ELR (cell line): ENCODE measurements at regions not wholly inside any gene's neighbourhood (a gene's known extent, or its start where the extent isn't known, plus 50 kb on each side); places are given as distances from the start of the nearest gene placed in this dataset.

ENCODE experiments used
- DNase-seq: peaks from one replicate; pipeline ENCODE4 v3.0.0-alpha.2; 2015; ENCODE audit warnings: low read depth

DNA sequence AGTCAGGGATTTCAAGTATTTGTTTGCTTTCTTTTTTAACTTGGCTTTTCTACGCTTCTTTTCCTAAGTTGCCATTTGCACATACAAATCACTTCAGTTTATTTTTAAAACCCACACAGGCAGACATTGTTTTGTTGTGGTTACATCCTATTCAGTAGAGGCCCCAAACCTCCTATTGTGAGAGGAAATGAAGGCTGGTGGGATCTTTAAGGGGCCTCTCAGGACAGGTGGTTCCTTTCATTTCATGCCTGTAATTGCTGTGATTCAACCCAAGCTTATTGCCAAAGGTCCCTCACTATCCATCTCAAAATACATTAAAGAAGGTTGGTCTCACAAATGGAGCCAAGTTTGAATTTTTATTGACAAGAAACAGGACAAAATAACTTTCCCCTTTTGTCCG is 257.1 kb downstream of the ADAMTS20 start:
- no peak for DNase-seq

DNA sequence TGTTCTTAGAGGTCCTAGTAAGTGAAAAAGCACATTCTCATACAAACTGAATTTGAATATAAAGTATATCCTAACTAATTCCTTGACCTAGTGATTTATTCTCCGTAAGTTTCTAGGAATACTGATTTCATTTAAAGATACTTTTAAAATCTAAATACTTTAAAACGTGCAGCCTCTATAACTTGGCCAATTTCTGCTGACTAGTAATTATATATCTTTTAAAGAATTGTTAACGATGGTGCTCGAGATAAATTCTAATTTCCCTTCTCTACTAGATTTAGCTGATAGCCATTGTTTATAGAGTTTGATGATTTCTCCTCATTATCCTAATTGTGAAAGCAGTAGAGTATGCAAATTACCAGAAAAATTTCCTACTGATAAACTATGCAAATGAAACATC is 257.9 kb downstream of the ADAMTS20 start:
- DNase-seq = no peak

DNA sequence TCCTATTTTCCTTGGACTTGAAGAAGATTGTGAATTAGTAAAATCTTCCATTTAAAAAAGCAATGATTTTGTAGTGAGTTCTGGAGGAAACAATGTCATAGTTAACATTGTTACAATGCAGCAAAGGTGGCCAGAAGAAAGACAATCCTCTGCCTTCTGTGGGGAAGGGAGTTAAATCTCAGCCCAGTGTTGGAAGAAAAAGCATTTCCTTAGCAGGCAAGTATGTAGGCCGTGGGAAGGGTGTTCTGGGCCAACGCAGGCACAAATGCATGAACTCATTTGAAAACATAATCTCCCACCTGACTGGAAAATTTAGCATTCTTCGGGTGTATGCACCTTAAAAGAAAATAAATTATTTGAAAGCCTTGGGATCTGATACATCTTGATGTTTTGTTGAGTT is 258.6 kb downstream of the ADAMTS20 start:
- no peak for DNase-seq

GRCh38 chr12:43292699-43293098 is 259.3 kb downstream of the ADAMTS20 start:
- DNase-seq = peak; percentile 63

- DNase-seq = peak; percentile 81
These were observed 260.5 kb downstream of the ADAMTS20 start for GRCh38 chr12:43291516-43291915.

DNA sequence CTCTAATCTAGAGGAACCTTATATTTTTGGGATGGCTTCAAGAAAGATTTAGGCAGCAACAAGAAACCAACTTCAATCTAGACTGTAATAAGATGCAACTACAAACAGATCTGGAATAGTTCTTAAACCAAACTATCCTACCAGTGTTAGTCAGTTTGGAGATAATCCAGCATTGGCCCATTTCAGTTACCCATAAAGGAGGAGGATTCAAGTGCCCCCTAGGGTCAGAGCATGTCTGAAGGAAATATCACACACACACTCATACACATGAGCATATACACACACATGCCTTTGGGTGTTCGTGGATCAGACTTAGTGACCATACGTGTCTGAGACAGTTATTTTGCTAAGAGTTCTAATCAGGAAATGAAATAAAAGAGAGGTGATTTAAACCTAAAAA is 261.2 kb downstream of the ADAMTS20 start:
- no peak for DNase-seq

- DNase-seq = no peak
These were observed 262.6 kb downstream of the ADAMTS20 start for GRCh38 chr12:43289426-43289801.

DNA sequence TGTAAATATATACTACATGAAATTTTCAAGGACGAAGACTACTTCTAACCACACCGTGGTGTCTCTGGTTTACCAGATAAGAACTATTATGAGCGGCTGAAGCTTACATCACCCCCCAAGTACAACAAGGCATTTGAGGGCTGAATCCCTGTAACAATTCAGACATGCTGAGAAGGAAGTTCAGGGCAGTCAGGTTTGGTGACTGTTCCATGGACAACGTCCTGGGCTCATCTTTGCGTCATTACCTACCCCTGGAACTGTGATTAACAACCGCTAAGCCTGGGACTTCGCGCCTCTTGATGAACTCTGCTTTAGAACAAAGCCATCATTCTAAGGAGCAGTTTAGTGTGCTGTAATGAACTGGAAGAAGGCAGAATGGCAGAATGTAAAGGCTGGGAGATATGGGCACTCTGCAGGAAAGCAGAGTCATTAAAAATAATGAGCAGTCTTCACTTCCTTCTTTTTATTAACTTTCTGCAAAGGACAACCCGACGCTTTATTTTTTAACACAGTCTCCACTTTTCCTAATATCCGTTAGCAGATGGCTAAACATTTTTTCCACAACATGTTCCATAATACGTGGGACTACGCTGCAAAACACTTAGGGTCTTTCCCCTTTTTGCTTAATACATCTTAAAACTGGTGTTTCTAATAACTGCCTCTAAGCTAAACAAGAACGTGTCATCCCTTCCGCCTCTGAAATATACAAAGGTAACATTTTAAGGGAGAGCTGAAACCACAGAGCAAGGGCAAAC is 263.2 kb downstream of the ADAMTS20 start:
- DNase-seq = no peak

- no peak for DNase-seq
These were observed 264.2 kb downstream of the ADAMTS20 start for GRCh38 chr12:43287706-43288383.

GRCh38 chr12:43286986-43287385 is 265.0 kb downstream of the ADAMTS20 start:
- DNase-seq = no peak

GRCh38 chr12:43285159-43285598 is 266.8 kb downstream of the ADAMTS20 start:
- peak; percentile 92 for DNase-seq

DNA sequence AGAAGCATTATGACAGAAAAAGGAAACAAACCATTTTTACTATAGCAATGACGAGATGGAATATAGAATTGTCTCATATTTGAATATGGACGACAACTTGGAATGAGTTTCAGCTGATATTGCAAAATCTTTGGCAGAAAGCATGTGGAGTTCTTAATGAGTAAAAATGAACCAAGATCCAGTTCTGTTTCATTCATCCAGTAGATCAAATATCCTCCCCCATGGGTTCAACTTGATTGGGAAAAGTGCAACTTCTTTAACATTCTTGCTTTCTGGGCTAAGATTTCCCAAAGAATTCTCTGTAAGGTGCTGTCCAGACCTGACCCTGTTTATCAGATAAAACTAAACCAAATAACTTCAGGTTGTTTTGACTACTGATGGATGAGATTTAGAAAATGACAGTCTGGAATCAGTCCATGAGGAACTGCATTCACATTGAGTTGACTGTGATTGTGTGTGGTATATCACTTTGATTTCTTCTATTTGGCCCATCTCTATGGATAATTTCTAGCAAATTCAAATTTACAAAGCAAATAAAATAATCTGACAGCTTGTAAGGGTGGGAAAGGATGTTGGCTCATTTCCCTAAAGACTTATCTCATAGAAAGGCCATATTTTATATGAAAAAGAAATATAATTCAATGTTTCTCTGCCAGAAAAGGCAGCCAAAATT is 267.4 kb downstream of the ADAMTS20 start:
- no peak for DNase-seq

- no peak for DNase-seq
These were observed 268.8 kb downstream of the ADAMTS20 start for GRCh38 chr12:43283206-43283605.

DNA sequence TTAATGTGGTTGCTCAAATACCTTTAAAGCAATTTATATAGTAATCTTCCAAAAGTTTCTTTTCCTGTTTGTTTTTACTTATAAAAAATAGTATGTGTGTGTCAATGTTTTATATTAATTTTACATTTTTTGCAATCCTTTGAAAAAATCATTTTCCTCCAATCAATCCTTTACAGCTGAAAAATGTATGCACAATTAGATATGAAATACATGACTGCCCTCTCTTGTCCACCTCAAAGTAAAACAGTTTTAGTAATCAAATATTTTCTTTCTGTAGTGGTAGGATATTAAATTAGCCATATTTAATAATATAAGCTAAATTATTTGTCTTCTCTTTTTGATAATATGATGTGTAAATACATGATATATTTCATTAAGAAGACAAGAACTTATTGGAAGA is 269.9 kb downstream of the ADAMTS20 start:
- peak; percentile 51 for DNase-seq

DNA sequence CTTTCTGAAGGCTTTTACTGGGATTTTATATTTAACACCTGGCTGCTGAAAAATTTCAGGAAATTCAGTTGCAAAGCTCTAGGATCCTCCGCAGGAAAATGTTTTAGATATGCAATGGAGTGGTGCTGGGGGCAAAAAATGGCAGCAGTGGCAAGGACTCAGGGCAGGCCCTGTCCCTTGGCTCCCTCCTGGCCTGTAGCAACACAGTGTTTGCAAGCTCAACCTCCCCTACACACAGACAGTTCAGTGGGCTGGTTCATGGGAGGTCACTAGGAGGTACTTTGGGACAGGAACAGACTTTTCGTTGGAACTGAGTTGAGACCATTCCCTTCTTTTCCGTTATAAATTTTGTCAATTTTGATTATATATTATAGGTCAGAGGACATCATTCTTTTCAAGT is 270.4 kb downstream of the ADAMTS20 start:
- no peak for DNase-seq

DNA sequence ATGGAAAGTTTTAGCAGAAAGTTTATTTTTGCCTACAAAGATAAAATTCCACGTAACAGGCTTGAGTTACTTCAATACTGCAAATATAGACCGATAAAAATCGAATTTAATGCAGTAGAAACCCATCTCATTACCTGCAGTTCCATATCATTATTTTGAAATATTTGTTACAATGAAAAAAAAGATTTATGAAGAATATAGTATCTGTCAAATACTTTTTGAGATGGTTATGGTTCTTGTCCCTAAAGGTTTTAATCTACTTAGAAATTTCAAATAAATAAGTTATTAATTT is 273.5 kb downstream of the ADAMTS20 start:
- DNase-seq = no peak

DNA sequence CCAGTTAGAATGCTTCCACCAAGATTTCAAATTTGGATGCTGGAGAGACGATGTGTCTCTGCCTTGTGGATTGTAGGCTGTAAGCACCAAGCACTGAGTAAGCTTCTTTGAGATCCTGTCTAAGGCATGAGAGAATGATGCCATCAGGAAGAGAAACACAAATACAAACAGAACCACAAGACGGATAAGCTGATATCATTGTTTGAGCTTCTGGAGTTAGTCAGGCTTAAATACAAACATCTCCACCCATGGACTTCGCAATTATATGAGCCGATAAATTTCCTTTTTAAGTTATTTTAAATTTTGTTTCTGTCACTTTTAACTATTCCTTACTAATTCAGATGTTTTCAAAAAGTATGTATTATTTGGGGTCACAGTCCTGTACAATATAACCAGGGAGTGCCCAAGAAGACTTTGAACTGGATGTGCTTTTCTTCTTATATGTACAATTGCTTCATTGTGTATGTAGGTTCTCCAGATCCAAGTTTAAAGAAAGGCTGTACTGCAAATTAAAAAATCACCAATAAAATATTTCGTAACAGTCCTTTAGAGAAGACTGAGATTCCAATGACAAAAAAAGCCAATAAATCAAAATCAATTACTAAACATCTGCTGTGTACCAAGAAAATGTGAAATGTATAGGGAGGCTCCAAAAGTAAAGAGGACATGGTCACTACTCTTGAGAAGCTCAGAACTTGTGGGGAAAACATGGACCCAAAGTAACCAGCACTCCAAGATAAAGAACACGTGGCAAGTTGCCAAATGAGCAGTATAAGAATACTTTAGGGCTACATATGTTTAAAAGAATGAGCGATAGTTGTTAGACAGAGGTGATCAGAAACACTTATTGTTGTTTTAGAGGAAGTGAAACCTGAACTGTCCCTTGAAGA is 274.1 kb downstream of the ADAMTS20 start:
- peak; percentile 64 for DNase-seq

DNA sequence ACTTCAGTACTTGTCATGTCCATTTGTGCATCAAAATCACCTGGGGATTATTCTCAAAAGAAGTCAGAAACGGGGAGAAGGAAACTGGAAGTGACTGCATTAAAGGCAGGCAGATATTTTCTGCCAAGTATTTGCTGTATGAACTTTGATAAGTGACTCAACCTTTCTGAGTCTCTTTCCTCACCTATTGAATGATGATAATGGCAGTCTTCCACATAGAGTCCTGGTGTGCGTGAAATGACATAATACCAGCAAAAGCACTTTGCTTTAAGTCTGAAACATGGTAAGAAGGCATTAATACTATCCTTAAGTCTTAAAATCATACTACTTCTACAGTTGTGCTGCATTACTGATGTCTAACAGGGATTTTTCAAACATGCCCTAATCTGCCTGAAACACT is 278.5 kb downstream of the ADAMTS20 start:
- DNase-seq = no peak

DNA sequence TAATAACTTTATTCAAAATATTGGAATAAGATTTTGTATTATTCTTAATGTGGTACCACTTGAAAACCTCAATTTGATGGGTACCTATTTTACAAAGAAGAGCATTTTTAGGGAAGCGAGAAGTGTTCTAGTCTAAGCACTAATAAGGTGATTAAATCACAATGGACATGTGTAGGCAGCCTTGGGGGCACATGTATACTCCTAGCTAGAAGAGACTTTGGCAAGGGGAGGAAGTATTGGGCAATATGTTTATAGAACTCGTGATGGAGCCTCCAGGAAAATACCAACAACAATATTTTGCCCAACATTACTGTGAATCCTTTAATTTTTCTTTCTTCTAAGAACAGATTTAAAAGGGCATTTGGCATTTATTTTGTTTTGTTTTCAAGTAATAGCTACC is 280.3 kb downstream of the ADAMTS20 start:
- no peak for DNase-seq

DNA sequence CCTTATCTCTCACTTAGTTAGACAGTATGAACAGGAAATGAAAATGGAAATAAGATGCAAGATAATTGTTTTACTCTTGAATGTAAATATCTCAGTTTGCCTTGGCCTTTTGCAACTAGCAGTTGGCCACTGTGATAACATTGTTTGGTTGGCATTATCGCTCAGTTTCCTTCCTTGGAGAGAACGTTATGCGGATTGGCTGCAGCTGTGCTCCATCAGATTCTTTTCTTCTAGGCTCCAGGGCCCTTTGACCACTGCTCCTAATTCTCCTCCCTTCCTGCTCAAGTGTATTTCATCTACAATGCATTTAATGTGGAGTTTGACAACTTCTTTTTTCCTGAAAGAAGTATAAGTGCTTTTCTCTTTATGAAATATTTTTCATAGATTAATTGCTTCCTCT is 284.2 kb downstream of the ADAMTS20 start:
- DNase-seq = no peak

DNA sequence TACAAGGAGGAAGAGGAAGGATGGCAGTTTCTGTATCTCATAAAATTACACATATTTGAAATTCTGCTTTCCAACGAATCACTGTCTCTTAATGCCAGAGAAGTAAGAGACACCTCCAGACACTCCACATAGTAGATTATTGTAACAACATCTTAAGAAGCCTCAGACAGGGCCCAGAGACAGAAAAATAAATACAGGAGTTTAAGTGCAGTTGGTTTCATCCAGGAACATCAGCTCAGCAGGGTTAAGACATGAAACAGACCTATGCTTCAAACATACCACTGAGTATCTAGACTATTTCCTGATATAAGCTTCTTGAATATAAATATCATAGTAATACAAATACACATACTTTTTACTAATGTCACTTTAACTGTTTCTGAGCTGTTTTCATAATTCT is 290.3 kb downstream of the ADAMTS20 start:
- no peak for DNase-seq

GRCh38 chr12:43255522-43256111 is 296.4 kb downstream of the ADAMTS20 start:
- no peak for DNase-seq
